ENCODE measurements at regions not wholly inside any gene's neighbourhood (a gene's known extent, or its start where the extent isn't known, plus 50 kb on each side); places are given as distances from the start of the nearest gene placed in this dataset.

- Histone ChIP-seq H3K4me3 (ENCODE audit: insufficient read depth, low read depth, low read length, poor library complexity, severe bottlenecking) (no peak overlapping the region), H3K27ac (ENCODE audit: insufficient read depth, low read length, poor library complexity, severe bottlenecking) (no peak overlapping the region), H3K9me3 (ENCODE audit: control insufficient read depth, low read length) (no peaks in the 10 kb centered on the region), H3K27me3 (replicated peaks; ENCODE audit: control insufficient read depth, insufficient read depth, low read length, poor library complexity, severe bottlenecking) (no peaks in the 10 kb centered on the region), H3K4me1 (ENCODE audit: control insufficient read depth, insufficient read depth, low read length, poor library complexity, severe bottlenecking) (no peaks in the 10 kb centered on the region), H3K36me3 (ENCODE audit: control insufficient read depth, insufficient read depth, low read length) (no peaks in the 10 kb centered on the region)
- no peak for DNase-seq
Measured at GRCh38 chr4:11869191-11869870, 440.6 kb upstream of the HS3ST1 start.

DNA sequence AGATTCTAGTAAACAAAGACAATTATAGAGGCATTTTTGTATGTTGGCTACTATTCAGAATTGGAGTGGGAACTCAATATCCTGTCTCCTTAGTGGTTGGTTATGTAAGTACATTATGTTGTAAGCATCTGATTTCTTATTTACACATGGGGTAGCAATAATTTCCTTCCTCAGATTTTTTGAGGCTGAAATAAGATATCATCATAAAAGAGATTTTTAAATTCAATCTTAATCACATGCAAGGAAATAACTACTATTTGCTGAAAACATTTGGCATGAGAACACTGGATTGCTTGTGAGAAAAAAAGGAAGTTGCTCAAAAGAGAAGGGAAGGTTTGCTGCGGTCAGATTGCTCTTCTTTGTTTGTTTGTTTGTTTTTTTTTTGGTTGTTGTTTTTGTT lies 437.7 kb upstream of the HS3ST1 start:
- no peaks in the 10 kb centered on the region for H3K27me3 ChIP-seq (replicated peaks; ENCODE audit: control insufficient read depth, insufficient read depth, low read length, poor library complexity, severe bottlenecking)
- DNase-seq, result no peak
- no peak overlapping the region for H3K4me3 ChIP-seq (ENCODE audit: insufficient read depth, low read depth, low read length, poor library complexity, severe bottlenecking)
- H3K27ac ChIP-seq (ENCODE audit: insufficient read depth, low read length, poor library complexity, severe bottlenecking), result no peak overlapping the region
- no peaks in the 10 kb centered on the region for H3K36me3 ChIP-seq (ENCODE audit: control insufficient read depth, insufficient read depth, low read length)
- H3K9me3 ChIP-seq (ENCODE audit: control insufficient read depth, low read length), result no peaks in the 10 kb centered on the region
- no peaks in the 10 kb centered on the region for H3K4me1 ChIP-seq (ENCODE audit: control insufficient read depth, insufficient read depth, low read length, poor library complexity, severe bottlenecking)

DNA sequence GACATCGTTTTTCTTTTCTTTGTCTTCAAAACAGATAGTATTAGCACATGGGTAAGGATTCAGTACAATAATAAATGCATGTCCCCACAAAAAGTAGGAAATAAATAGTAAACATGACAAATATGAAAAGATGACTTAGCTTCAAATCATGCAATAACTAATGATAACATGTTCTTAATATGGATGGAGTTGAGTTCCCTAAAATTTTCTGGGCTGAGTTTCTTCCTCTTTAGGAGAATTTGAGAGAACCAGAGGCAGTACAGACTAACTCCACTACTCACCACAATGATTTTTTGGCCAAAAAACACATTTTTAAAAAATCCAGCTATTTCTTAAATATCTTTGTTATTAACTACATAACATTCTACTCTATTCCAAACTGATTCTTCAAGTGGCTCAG lies 432.3 kb upstream of the HS3ST1 start:
- no peak for DNase-seq
- Histone ChIP-seq H3K36me3 (ENCODE audit: control insufficient read depth, insufficient read depth, low read length) (no peaks in the 10 kb centered on the region), H3K27me3 (replicated peaks; ENCODE audit: control insufficient read depth, insufficient read depth, low read length, poor library complexity, severe bottlenecking) (no peaks in the 10 kb centered on the region), H3K9me3 (ENCODE audit: control insufficient read depth, low read length) (no peaks in the 10 kb centered on the region), H3K27ac (ENCODE audit: insufficient read depth, low read length, poor library complexity, severe bottlenecking) (no peak overlapping the region), H3K4me1 (ENCODE audit: control insufficient read depth, insufficient read depth, low read length, poor library complexity, severe bottlenecking) (no peaks in the 10 kb centered on the region), H3K4me3 (ENCODE audit: insufficient read depth, low read depth, low read length, poor library complexity, severe bottlenecking) (no peak overlapping the region)

DNA sequence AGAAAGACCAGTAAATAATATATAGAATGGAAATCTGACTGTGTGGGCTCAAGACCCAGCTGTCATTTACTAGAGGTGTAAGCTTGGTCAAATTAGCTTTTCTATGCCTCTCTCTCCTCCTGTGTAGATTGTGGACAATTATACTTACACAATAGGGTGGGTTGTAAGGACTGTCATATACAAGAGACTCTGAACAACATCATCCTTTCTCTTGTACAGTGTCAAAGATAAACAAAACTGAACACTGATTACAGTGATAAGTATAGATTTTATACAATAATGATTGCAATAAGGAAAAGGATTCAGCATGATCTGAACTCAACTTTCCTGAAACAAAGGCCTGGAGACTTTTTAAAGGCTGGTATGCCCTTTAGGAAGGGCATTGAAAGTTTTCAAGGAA lies 429.2 kb upstream of the HS3ST1 start:
- H3K27ac ChIP-seq (ENCODE audit: insufficient read depth, low read length, poor library complexity, severe bottlenecking), result no peak overlapping the region
- no peaks in the 10 kb centered on the region for H3K27me3 ChIP-seq (replicated peaks; ENCODE audit: control insufficient read depth, insufficient read depth, low read length, poor library complexity, severe bottlenecking)
- no peak for DNase-seq
- H3K9me3 ChIP-seq (ENCODE audit: control insufficient read depth, low read length), result no peaks in the 10 kb centered on the region
- no peak overlapping the region for H3K4me3 ChIP-seq (ENCODE audit: insufficient read depth, low read depth, low read length, poor library complexity, severe bottlenecking)
- no peaks in the 10 kb centered on the region for H3K4me1 ChIP-seq (ENCODE audit: control insufficient read depth, insufficient read depth, low read length, poor library complexity, severe bottlenecking)
- no peaks in the 10 kb centered on the region for H3K36me3 ChIP-seq (ENCODE audit: control insufficient read depth, insufficient read depth, low read length)

DNA sequence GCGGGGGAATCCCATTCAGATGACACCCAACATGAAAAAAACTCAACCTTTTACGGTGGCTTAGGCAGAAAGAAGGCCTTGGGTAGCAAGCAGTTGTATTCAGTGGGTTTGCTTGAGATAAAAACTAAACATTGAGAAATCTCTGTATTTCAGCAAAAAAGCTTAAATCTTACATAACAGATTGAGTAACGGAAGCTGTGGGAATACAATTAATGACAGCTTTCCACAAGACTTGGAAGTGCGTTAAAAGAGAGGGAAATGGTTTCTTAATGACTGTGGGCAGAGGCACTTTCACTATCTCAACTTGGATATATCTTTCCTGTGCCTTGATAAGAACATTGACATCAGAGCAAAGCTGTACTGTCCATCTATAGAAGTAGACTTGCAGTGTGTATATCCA lies 418.5 kb upstream of the HS3ST1 start:
- DNase-seq, result no peak
- no peaks in the 10 kb centered on the region for H3K36me3 ChIP-seq (ENCODE audit: control insufficient read depth, insufficient read depth, low read length)
- no peak overlapping the region for H3K4me3 ChIP-seq (ENCODE audit: insufficient read depth, low read depth, low read length, poor library complexity, severe bottlenecking)
- H3K27ac ChIP-seq (ENCODE audit: insufficient read depth, low read length, poor library complexity, severe bottlenecking), result no peak overlapping the region
- H3K9me3 ChIP-seq (ENCODE audit: control insufficient read depth, low read length), result no peaks in the 10 kb centered on the region
- H3K4me1 ChIP-seq (ENCODE audit: control insufficient read depth, insufficient read depth, low read length, poor library complexity, severe bottlenecking), result no peaks in the 10 kb centered on the region
- no peaks in the 10 kb centered on the region for H3K27me3 ChIP-seq (replicated peaks; ENCODE audit: control insufficient read depth, insufficient read depth, low read length, poor library complexity, severe bottlenecking)

DNA sequence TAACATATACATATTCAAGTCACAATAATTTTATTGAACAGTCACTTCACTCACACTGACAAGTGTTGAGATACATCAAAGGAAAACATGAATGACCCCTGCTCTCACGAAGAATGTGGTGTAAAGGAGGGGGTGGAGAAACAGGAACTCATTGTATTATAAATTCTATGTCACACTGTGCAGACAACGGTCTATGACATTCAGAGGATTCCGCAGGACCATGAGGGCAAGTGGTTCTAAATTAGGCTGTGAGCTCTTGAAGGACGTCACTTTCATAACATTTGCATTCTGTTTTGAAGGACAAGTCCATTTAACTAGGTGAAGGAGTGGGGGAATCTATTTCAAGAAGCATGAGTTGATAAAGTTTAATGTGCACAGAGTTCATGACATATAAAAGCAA lies 415.2 kb upstream of the HS3ST1 start:
- no peak for DNase-seq
- Histone ChIP-seq H3K9me3 (ENCODE audit: control insufficient read depth, low read length) (no peaks in the 10 kb centered on the region), H3K4me3 (ENCODE audit: insufficient read depth, low read depth, low read length, poor library complexity, severe bottlenecking) (no peak overlapping the region), H3K27ac (ENCODE audit: insufficient read depth, low read length, poor library complexity, severe bottlenecking) (no peak overlapping the region), H3K36me3 (ENCODE audit: control insufficient read depth, insufficient read depth, low read length) (no peaks in the 10 kb centered on the region), H3K4me1 (ENCODE audit: control insufficient read depth, insufficient read depth, low read length, poor library complexity, severe bottlenecking) (no peaks in the 10 kb centered on the region), H3K27me3 (replicated peaks; ENCODE audit: control insufficient read depth, insufficient read depth, low read length, poor library complexity, severe bottlenecking) (no peaks in the 10 kb centered on the region)

GRCh38 chr4:11843340-11843739 lies 414.6 kb upstream of the HS3ST1 start:
- H3K4me1 ChIP-seq (ENCODE audit: control insufficient read depth, insufficient read depth, low read length, poor library complexity, severe bottlenecking), result no peaks in the 10 kb centered on the region
- H3K27me3 ChIP-seq (replicated peaks; ENCODE audit: control insufficient read depth, insufficient read depth, low read length, poor library complexity, severe bottlenecking), result no peaks in the 10 kb centered on the region
- DNase-seq, result no peak
- no peaks in the 10 kb centered on the region for H3K36me3 ChIP-seq (ENCODE audit: control insufficient read depth, insufficient read depth, low read length)
- H3K9me3 ChIP-seq (ENCODE audit: control insufficient read depth, low read length), result no peaks in the 10 kb centered on the region
- no peak overlapping the region for H3K4me3 ChIP-seq (ENCODE audit: insufficient read depth, low read depth, low read length, poor library complexity, severe bottlenecking)
- no peak overlapping the region for H3K27ac ChIP-seq (ENCODE audit: insufficient read depth, low read length, poor library complexity, severe bottlenecking)

DNA sequence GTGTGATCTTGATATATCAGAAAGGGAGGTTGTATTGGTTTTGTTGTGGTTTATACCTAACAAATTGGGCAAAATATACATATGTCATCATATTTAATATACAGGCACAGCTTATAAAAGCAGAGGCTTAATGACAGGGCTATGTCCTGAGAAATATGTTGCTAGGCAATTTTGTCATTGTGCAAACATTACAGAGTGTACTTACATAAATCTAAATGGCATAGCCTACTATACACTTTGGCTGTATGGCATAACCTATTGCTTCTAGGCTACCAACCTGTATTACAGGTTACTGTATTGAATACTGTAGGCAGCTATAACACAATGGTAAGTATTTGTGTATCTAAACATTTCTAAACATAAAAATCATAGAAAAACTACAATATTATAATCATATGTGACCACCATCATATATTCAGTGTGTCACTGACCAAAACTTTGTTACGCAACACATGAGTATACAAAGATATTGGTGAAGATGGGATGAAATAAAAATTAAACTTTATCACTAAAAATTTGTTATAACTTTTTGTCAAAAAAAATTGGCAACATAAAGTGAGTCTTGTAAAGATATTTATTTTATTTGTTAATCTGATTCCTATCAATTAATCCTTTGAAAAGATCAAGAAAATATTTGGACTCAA lies 414.0 kb upstream of the HS3ST1 start:
- H3K9me3 ChIP-seq (ENCODE audit: control insufficient read depth, low read length), result no peaks in the 10 kb centered on the region
- H3K4me3 ChIP-seq (ENCODE audit: insufficient read depth, low read depth, low read length, poor library complexity, severe bottlenecking), result no peak overlapping the region
- H3K4me1 ChIP-seq (ENCODE audit: control insufficient read depth, insufficient read depth, low read length, poor library complexity, severe bottlenecking), result no peaks in the 10 kb centered on the region
- DNase-seq, result no peak
- H3K27ac ChIP-seq (ENCODE audit: insufficient read depth, low read length, poor library complexity, severe bottlenecking), result no peak overlapping the region
- no peaks in the 10 kb centered on the region for H3K36me3 ChIP-seq (ENCODE audit: control insufficient read depth, insufficient read depth, low read length)
- no peaks in the 10 kb centered on the region for H3K27me3 ChIP-seq (replicated peaks; ENCODE audit: control insufficient read depth, insufficient read depth, low read length, poor library complexity, severe bottlenecking)

GRCh38 chr4:11839889-11840288 lies 411.2 kb upstream of the HS3ST1 start:
- H3K4me1 ChIP-seq (ENCODE audit: control insufficient read depth, insufficient read depth, low read length, poor library complexity, severe bottlenecking), result no peaks in the 10 kb centered on the region

DNA sequence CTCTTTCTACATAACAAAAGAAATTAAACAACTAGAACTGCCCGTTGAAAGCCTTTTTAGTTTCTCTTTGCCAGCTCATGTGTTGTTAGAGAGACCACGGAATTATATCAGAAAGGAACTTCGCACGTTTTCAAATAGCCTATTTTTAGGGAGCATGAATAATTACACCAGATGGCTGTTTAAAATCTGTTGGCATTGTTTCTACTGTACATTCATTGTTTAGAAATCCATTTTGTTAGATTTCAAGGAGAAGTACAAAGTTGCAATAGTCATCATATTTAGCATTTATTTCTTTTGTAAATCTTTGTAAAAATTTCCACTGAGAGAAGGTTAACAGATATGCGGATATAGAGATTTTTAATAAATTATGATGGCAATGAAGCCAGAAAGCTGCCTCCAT lies 403.0 kb upstream of the HS3ST1 start:
- H3K9me3 ChIP-seq (ENCODE audit: control insufficient read depth, low read length), result no peaks in the 10 kb centered on the region
- no peak overlapping the region for H3K27ac ChIP-seq (ENCODE audit: insufficient read depth, low read length, poor library complexity, severe bottlenecking)
- no peak overlapping the region for H3K4me3 ChIP-seq (ENCODE audit: insufficient read depth, low read depth, low read length, poor library complexity, severe bottlenecking)
- no peaks in the 10 kb centered on the region for H3K4me1 ChIP-seq (ENCODE audit: control insufficient read depth, insufficient read depth, low read length, poor library complexity, severe bottlenecking)
- no peaks in the 10 kb centered on the region for H3K36me3 ChIP-seq (ENCODE audit: control insufficient read depth, insufficient read depth, low read length)
- DNase-seq, result no peak
- no peaks in the 10 kb centered on the region for H3K27me3 ChIP-seq (replicated peaks; ENCODE audit: control insufficient read depth, insufficient read depth, low read length, poor library complexity, severe bottlenecking)

More at GRCh38 chr4:11839889-11840288, 411.2 kb upstream of the HS3ST1 start:
- Histone ChIP-seq H3K27ac (ENCODE audit: insufficient read depth, low read length, poor library complexity, severe bottlenecking) (no peak overlapping the region), H3K4me3 (ENCODE audit: insufficient read depth, low read depth, low read length, poor library complexity, severe bottlenecking) (no peak overlapping the region), H3K27me3 (replicated peaks; ENCODE audit: control insufficient read depth, insufficient read depth, low read length, poor library complexity, severe bottlenecking) (no peaks in the 10 kb centered on the region), H3K36me3 (ENCODE audit: control insufficient read depth, insufficient read depth, low read length) (no peaks in the 10 kb centered on the region), H3K9me3 (ENCODE audit: control insufficient read depth, low read length) (no peaks in the 10 kb centered on the region)
- no peak for DNase-seq

Data from effector memory CD4-positive, alpha-beta T cell (primary cell).